ENCODE measurements at regions not wholly inside any gene's neighbourhood (a gene's known extent, or its start where the extent isn't known, plus 50 kb on each side); places are given as distances from the start of the nearest gene placed in this dataset.

- DNase-seq (ENCODE audit: low read depth), result no peak
Measured at GRCh38 chr3:107897471-107898061, 193.3 kb downstream of the CD47 start.

- DNase-seq (ENCODE audit: low read depth), result no peak
Measured at GRCh38 chr3:107894998-107895397, 195.8 kb downstream of the CD47 start.

GRCh38 chr3:107892955-107893624 is 197.7 kb downstream of the CD47 start:
- DNase-seq (ENCODE audit: low read depth), result no peak

- no peak for DNase-seq (ENCODE audit: low read depth)
Measured at GRCh38 chr3:107884719-107885460, 205.9 kb downstream of the CD47 start.

- DNase-seq (ENCODE audit: low read depth), result no peak
Measured at GRCh38 chr3:107884028-107884427, 206.8 kb downstream of the CD47 start.

- no peak for DNase-seq (ENCODE audit: low read depth)
Measured at GRCh38 chr3:107882881-107883280, 207.9 kb downstream of the CD47 start.

GRCh38 chr3:107882261-107882660 is 208.6 kb downstream of the CD47 start:
- DNase-seq (ENCODE audit: low read depth), result no peak

- no peak for DNase-seq (ENCODE audit: low read depth)
Measured at GRCh38 chr3:107881509-107881908, 209.3 kb downstream of the CD47 start.

GRCh38 chr3:107880702-107881101 is 210.1 kb downstream of the CD47 start:
- no peak for DNase-seq (ENCODE audit: low read depth)

GRCh38 chr3:107877936-107878335 is 212.9 kb downstream of the CD47 start:
- no peak for DNase-seq (ENCODE audit: low read depth)

- DNase-seq (ENCODE audit: low read depth), result no peak
Measured at GRCh38 chr3:107870943-107871638, 219.7 kb downstream of the CD47 start.

GRCh38 chr3:107870096-107870495 is 220.7 kb downstream of the CD47 start:
- no peak for DNase-seq (ENCODE audit: low read depth)

- DNase-seq (ENCODE audit: low read depth), result no peak
Measured at GRCh38 chr3:107868449-107868848, 222.4 kb downstream of the CD47 start.

- DNase-seq (ENCODE audit: low read depth), result no peak
Measured at GRCh38 chr3:107861904-107862303, 228.9 kb downstream of the CD47 start.

GRCh38 chr3:107861422-107861821 is 229.4 kb downstream of the CD47 start:
- no peak for DNase-seq (ENCODE audit: low read depth)
